Activated CD8-positive, alpha-beta memory T cell treated with anti-CD3 and anti-CD28 coated beads, Interleukin-2, amount 10 ng/mL, durations not matched to agents 7 days and 5 days (primary cell): ENCODE measurements at regions not wholly inside any gene's neighbourhood (a gene's known extent, or its start where the extent isn't known, plus 50 kb on each side); places are given as distances from the start of the nearest gene placed in this dataset.

ENCODE experiments used
- ATAC-seq: fragments of 150-1000 bp; cut with Tn5 transposase; one replicate; pipeline ENCODE4 v1.10.0; 2021; ENCODE audit warnings: moderate library complexity
- CTCF ChIA-PET: fragments of 350-600 bp; sonication (Branson Sonifier 250); formaldehyde crosslinking; loops from one replicate; lab custom pipeline; 2021; ENCODE audit warnings: antibody characterized with exemption; lab: Charles Lee
- DNase-seq: peaks from one replicate; pipeline ENCODE4 v3.0.0-alpha.2; 2020
- H3K27ac Mint-ChIP-seq: one replicate; pipeline ENCODE4 v1.8.0; 2021; ENCODE audit warnings: mild to moderate bottlenecking, mixed read lengths
- H3K27me3 Mint-ChIP-seq: one replicate; pipeline ENCODE4 v1.8.0; 2021; ENCODE audit warnings: mixed read lengths
- H3K36me3 Mint-ChIP-seq: one replicate; pipeline ENCODE4 v1.8.0; 2021; ENCODE audit warnings: mild to moderate bottlenecking, mixed read lengths
- H3K4me1 Mint-ChIP-seq: one replicate; pipeline ENCODE4 v1.8.0; 2021; ENCODE audit warnings: mixed read lengths
- H3K4me3 Mint-ChIP-seq: one replicate; pipeline ENCODE4 v1.8.0; 2021; ENCODE audit warnings: mild to moderate bottlenecking, moderate library complexity, mixed read lengths
- H3K9me3 Mint-ChIP-seq: one replicate; pipeline ENCODE4 v1.8.0; 2022; ENCODE audit warnings: low read depth, mixed read lengths

DNA sequence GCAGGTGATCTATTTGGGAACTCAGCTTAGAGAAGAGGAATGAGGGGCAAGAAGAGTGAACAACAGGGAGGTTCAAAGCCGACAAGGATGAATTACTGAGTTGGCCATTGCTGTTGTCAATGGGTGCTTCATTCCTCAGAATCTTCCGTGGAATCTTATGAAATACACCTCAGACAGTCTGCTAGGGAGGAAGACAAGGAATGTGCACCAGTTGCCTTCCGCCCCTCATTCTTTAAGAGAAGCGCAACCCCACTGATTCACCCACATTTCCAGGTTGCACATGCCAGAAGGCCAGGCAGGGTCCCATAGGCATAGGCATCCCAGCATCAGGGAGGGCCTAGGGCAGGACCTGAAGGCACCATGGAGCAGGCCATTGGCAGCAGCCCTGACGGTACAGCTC, 127.5 kb upstream of the TNFAIP3 start:
- Mint-ChIP-seq H3K4me1 (peaks cover 30% of the 10 kb centered on the region), H3K27me3 (peaks cover 3% of the 10 kb centered on the region), H3K27ac (no peak overlapping the region), H3K36me3 (peaks cover 3% of the 10 kb centered on the region), H3K9me3 (no peaks in the 10 kb centered on the region), H3K4me3 (no peak overlapping the region)
- no peak for ATAC-seq
- CTCF ChIA-PET: no interaction called here
- DNase-seq: no peak

DNA sequence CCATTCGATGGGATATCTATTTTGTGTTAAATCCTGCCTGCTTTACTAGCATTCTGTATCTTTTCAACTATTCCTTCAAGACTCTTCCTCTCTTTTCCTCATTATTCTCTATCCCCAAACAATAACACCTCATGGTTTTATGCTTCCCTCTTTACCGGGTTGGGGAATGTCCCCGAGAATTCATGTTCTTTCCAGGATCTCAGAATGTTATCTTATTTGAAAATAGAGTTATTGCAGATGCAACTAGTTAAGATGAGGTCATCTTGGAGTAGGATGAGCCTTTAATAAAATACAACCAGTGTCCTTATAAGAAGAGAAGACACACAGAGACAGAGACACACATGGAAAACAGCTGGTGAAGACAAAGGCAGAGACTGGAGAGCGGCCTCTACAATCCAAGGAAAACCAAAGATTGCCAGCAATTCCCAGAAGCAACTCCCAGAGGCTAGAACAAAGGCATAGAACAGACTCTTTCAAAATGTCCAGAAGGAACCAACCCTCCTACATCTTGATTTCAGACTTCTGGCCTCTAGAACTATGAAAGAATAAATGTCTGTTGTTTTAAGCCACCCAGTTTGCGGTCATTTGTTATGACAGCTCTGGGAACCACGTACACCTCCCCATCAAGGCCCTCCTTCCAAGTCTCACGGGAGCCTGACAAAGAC, 126.8 kb upstream of the TNFAIP3 start:
- no peaks in the 10 kb centered on the region for H3K9me3 Mint-ChIP-seq
- peaks cover 3% of the 10 kb centered on the region for H3K27me3 Mint-ChIP-seq
- no peak for DNase-seq
- H3K27ac Mint-ChIP-seq: no peak overlapping the region
- no peak overlapping the region for H3K4me3 Mint-ChIP-seq
- H3K4me1 Mint-ChIP-seq: peaks cover 37% of the 10 kb centered on the region
- no peak for ATAC-seq
- CTCF ChIA-PET: interaction anchor here (0.9 to 1.5 kb wide), 3 partner anchors 8 to 22 kb away, joined by 3 to 4 read pairs (median 3); no protein-coding TSS in a partner anchor
- peaks cover 5% of the 10 kb centered on the region for H3K36me3 Mint-ChIP-seq

DNA sequence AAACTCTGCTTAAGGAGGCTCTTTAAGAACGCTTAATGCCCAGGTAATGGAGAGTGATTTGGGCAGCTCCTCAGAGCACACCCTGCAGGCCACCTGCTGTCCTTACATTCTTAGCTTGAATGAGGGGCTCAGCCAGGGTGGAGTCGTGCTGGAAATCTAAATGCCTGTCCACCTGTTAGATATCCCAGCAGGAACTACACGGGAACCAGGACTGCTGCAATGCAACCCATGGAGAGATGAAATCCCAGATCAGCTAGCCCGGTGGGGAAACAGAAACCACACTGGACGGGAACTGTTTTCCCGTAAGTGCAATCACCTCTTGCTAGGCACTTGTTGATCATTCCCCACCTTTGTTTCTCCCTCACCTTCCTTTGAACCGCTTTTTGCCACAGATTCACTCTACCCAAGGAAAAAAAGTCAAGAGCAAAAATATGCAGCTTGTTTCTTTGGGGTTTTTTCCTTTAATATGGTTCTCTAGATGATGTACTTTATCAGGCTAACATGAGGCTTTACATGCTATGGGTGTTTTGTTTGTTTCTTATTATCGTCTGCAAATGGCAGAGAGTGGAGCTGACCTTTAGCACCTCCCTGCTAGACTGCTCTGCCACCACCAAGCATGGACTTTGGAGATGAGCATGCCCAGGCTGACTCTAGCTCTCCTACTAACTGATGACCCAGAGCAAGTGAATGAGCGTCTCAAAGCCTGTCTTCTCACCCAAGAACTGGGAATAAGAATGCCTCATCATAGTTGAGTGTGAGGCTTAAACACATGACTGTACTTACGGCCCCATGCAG, 125.9 kb upstream of the TNFAIP3 start:
- no peak overlapping the region for H3K4me3 Mint-ChIP-seq
- peaks cover 3% of the 10 kb centered on the region for H3K27me3 Mint-ChIP-seq
- peaks cover 5% of the 10 kb centered on the region for H3K36me3 Mint-ChIP-seq
- H3K27ac Mint-ChIP-seq: no peak overlapping the region
- ATAC-seq (no peak), DNase-seq (no peak)
- CTCF ChIA-PET: interaction anchor here (0.9 to 1.5 kb wide), 3 partner anchors 9 to 21 kb away, joined by 3 to 4 read pairs (median 3); no protein-coding TSS in a partner anchor
- H3K9me3 Mint-ChIP-seq: no peaks in the 10 kb centered on the region
- peaks cover 37% of the 10 kb centered on the region for H3K4me1 Mint-ChIP-seq

DNA sequence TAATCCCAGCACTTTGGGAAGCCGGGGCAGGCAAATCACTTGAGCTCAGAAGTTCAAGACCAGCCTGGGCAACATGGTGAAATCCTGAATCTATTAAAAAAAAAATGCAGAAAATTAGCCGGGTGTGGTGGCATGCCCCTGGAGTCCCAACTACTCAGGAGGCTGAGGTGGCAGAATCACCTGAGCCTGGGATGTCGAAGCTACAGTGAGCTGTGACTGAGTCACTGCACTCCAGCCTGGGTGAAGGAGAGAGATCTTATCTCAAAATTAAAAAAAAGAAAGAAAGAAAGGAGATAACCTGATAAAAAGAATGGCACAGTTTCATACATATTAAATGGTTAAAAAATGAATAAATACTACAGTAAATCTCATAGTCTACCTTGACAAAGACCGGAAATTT, 123.6 kb upstream of the TNFAIP3 start:
- Mint-ChIP-seq H3K4me1 (peaks cover 32% of the 10 kb centered on the region), H3K27me3 (peaks cover 3% of the 10 kb centered on the region), H3K4me3 (no peak overlapping the region), H3K36me3 (peaks cover 5% of the 10 kb centered on the region), H3K27ac (no peak overlapping the region), H3K9me3 (no peaks in the 10 kb centered on the region)
- DNase-seq (no peak), ATAC-seq (no peak)
- CTCF ChIA-PET: interaction anchor here (0.7 to 1.0 kb wide), 2 partner anchors 9 to 35 kb away, joined by 3 read pairs; no protein-coding TSS in a partner anchor

DNA sequence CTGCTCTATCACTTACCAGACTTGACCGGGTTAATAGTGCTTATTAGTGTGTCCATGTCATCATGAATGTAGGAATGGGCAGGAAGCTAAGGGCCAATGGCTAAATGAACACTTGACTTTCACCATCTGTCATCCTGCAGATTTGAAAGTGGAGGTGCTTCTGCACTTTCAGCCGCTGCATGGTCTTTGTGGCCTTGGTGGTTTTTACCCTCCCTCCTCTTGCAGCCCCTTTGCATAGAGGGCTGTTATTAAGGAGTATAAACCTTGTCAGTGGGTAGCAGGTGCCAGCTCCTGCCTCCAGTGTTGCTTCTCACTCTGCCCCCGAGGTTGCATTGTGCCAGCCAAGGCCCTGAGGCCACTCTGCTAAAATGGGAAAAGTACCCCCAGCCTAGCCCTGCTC, 122.2 kb upstream of the TNFAIP3 start:
- ATAC-seq (no peak), DNase-seq (no peak)
- H3K4me3 Mint-ChIP-seq: no peak overlapping the region
- H3K9me3 Mint-ChIP-seq: no peaks in the 10 kb centered on the region
- H3K27me3 Mint-ChIP-seq: peaks cover 3% of the 10 kb centered on the region
- H3K27ac Mint-ChIP-seq: no peak overlapping the region
- H3K36me3 Mint-ChIP-seq: peaks cover 5% of the 10 kb centered on the region
- peaks cover 33% of the 10 kb centered on the region for H3K4me1 Mint-ChIP-seq
- CTCF ChIA-PET: interaction anchor here (1.0 to 1.1 kb wide), 2 partner anchors 23 to 37 kb away, joined by 3 read pairs; no protein-coding TSS in a partner anchor

DNA sequence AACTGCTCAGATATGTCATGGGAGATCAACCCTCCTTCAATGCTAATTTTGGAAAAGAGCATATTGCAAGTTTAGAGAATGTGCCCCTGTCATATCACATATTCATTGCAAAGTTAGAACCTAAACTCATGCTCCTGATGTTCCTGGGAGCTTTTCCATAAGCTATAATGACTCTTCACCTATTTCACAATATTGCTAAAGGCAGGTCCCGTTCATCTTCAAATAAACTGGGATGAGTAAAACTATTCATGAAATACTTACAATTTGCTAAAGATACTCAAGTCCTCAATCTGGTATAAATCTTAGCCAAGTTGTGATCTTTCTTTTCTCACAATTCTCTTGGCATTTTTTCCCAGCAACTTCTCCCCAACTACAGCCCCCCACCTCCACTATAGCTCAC, 121.7 kb upstream of the TNFAIP3 start:
- no peak for DNase-seq
- CTCF ChIA-PET: interaction anchor here (1.0 to 1.1 kb wide), 2 partner anchors 22 to 37 kb away, joined by 3 read pairs; no protein-coding TSS in a partner anchor
- Mint-ChIP-seq H3K4me3 (no peak overlapping the region), H3K27ac (no peak overlapping the region), H3K4me1 (peaks cover 33% of the 10 kb centered on the region), H3K27me3 (peaks cover 2% of the 10 kb centered on the region), H3K9me3 (no peaks in the 10 kb centered on the region), H3K36me3 (peaks cover 5% of the 10 kb centered on the region)
- no peak for ATAC-seq

DNA sequence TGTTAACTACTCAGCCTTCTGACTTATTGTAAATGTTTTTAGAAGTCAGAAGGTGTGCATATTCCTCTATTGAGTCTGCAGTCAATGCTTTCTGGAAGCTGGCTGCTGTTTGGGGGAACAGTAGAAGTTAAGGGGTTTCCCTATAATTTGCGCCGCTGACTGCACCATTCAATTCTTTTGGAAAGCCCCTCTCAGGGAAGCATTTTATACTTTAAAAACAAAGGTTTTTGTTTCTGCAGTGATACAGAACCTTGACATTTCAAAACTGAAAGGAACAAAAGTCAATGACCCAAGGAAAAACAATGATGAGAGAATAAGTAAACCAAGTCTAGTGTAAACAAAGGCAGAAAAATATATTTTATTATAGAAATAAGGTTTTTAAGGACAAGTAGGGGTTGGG, 120.8 kb upstream of the TNFAIP3 start:
- H3K4me1 Mint-ChIP-seq: peaks cover 33% of the 10 kb centered on the region
- H3K27ac Mint-ChIP-seq: no peak overlapping the region
- H3K4me3 Mint-ChIP-seq: no peak overlapping the region
- H3K36me3 Mint-ChIP-seq: peaks cover 5% of the 10 kb centered on the region
- no peaks in the 10 kb centered on the region for H3K9me3 Mint-ChIP-seq
- CTCF ChIA-PET: interaction anchor here (1.1 kb wide), 1 partner anchor 38 kb away, joined by 3 read pairs; no protein-coding TSS in a partner anchor
- ATAC-seq (no peak), DNase-seq (no peak)
- H3K27me3 Mint-ChIP-seq: peaks cover 5% of the 10 kb centered on the region

DNA sequence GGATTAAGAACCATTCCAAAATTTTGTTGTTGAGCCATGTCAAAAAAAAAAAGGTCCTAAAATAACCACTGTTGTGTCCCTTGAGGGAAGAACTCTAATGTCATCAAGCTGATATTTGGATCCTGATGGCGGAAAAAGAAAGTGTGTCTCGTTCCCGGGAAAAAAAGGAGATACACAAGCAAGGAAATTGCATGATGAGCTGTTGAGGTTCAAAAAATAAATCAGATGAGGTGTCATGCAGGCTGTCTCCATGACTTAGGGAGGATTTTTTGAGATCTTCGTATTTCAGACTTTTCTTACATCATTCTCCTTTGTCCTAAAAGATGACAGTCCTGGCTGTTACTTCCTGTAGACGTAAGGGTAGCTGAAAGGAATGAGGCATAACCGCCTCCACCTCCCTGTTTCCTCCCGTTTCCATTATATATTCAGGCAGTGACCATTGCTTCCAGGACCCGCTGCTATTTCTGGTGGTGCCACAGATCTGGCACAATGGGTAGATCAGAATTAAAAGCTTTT, 117.3 kb upstream of the TNFAIP3 start:
- H3K27me3 Mint-ChIP-seq: peaks cover 5% of the 10 kb centered on the region
- no peaks in the 10 kb centered on the region for H3K9me3 Mint-ChIP-seq
- no peak overlapping the region for H3K27ac Mint-ChIP-seq
- ATAC-seq: no peak
- DNase-seq: no peak
- CTCF ChIA-PET: interaction anchor here (1.1 kb wide), 1 partner anchor 50 kb away, joined by 3 read pairs; no protein-coding TSS in a partner anchor
- no peak overlapping the region for H3K4me3 Mint-ChIP-seq
- peaks cover under 1% of the 10 kb centered on the region for H3K36me3 Mint-ChIP-seq
- H3K4me1 Mint-ChIP-seq: peaks cover 24% of the 10 kb centered on the region

DNA sequence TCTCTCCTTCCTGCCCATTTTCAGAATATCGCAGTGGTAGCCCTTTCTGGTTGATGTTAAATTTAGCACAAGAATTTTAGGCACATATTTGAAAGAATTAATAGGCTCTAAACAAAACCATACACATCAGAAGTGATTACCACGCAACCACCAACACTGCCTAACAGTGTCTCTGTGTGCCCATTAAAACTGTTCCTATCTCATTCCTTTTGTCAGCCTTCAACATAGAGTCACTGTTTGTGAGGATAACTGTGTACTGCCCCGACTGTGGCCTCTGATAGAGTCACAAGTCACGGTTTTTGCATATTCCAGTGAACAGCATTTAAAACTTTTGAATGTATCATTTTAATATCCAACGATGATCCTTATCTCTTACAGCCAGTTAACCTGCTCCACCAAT, 116.8 kb upstream of the TNFAIP3 start:
- CTCF ChIA-PET: interaction anchor here (1.1 kb wide), 1 partner anchor 50 kb away, joined by 3 read pairs; no protein-coding TSS in a partner anchor
- H3K27ac Mint-ChIP-seq: no peak overlapping the region

DNA sequence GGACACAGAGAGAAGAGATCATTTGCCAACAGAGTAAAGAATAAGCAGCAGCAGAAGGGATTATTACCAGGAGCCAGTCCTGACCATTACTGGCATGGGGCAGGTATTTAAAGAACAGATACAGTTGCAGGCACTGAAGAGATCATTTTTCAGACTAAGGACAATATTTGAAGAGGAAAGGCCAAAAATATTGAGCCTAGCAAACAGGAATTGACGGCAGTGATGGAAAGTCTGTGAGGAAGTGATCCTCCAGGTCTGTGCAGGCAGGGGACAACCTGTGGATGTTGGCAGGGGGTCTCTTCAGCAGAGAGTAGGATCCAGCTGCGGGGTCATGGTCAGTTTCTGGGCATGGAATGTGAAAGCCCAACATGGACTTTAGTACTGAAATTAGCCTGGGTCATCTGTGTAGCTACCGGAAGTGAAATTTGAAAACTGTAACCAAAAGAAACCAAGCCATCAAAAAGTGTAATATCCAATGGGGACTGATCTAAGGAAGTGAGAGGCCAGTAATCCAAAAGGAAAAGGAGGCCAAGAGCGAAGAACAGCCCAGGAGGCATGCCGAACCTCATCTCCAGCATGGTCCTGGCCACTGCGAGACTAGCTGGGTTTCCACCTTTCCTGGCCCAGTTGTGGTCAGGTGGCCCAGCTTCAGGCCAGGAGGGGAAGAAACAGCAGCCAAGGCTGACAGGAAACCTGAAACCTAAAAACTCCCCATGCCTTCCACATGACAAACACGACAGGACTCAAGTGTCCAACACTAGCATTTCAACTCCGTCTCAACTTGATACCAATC, 115.1 kb upstream of the TNFAIP3 start:
- peaks cover 2% of the 10 kb centered on the region for H3K9me3 Mint-ChIP-seq
- H3K4me3 Mint-ChIP-seq: no peak overlapping the region
- DNase-seq (no peak), ATAC-seq (no peak)
- H3K27me3 Mint-ChIP-seq: peaks cover 5% of the 10 kb centered on the region
- peaks cover 17% of the 10 kb centered on the region for H3K4me1 Mint-ChIP-seq
- no peak overlapping the region for H3K27ac Mint-ChIP-seq
- peaks cover 8% of the 10 kb centered on the region for H3K36me3 Mint-ChIP-seq
- CTCF ChIA-PET: interaction anchor here (0.6 to 1.5 kb wide), 2 partner anchors 9 to 34 kb away, joined by 3 read pairs; no protein-coding TSS in a partner anchor

More for the DNA sequence above, 116.8 kb upstream of the TNFAIP3 start:
- H3K4me1 Mint-ChIP-seq: peaks cover 22% of the 10 kb centered on the region
- H3K27me3 Mint-ChIP-seq: peaks cover 5% of the 10 kb centered on the region
- no peak overlapping the region for H3K4me3 Mint-ChIP-seq
- no peak for DNase-seq
- peaks cover under 1% of the 10 kb centered on the region for H3K36me3 Mint-ChIP-seq
- no peaks in the 10 kb centered on the region for H3K9me3 Mint-ChIP-seq
- ATAC-seq: no peak

DNA sequence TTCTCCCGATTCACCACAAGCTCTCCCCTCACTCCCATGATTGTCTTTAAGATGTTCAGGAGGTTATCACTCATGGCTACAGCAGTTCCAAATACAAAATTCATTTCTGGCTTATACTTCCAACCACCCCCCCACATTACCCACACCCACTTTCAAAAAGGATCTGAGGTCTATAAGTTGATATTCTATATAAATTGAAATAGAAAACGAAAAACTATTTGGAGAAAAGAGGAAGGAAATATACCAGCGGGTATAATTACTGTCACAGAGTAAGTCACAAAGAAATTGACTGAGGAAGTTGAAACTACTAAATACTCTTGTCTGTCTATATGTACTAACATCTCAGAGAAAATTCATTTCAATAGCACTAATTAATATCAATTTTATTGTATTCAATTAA, 112.7 kb upstream of the TNFAIP3 start:
- ATAC-seq (no peak), DNase-seq (no peak)
- Mint-ChIP-seq H3K27ac (no peak overlapping the region), H3K27me3 (peaks cover 5% of the 10 kb centered on the region), H3K9me3 (peaks cover 2% of the 10 kb centered on the region), H3K4me1 (peaks cover 9% of the 10 kb centered on the region), H3K4me3 (no peak overlapping the region), H3K36me3 (peaks cover 8% of the 10 kb centered on the region)
- CTCF ChIA-PET: interaction anchor here (1.2 kb wide), 1 partner anchor 196 kb away, joined by 3 read pairs; no protein-coding TSS in a partner anchor

DNA sequence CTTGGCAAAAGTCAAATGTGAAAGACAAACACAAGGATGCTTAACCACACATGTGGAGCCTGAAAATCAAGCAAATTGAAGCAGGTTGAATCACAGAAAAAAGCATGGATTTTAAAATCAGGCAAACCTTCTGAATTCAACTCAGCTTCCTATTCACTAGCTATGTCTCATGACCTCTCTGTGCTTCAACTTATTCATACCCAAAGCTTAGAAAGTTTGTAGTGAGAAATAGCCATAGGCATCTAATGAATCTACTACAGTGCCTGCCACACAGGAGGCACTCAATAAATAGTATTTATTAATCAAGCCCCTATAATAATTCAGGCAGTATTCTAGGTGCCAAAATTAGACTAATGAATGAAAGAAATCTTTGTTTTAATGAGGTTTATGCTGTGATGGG, 112.2 kb upstream of the TNFAIP3 start:
- no peak for DNase-seq
- H3K4me1 Mint-ChIP-seq: peaks cover 9% of the 10 kb centered on the region
- H3K27ac Mint-ChIP-seq: no peak overlapping the region
- H3K9me3 Mint-ChIP-seq: peaks cover 2% of the 10 kb centered on the region
- CTCF ChIA-PET: interaction anchor here (1.2 to 1.5 kb wide), 2 partner anchors 14 to 195 kb away, joined by 3 to 4 read pairs; no protein-coding TSS in a partner anchor
- H3K4me3 Mint-ChIP-seq: no peak overlapping the region
- no peak for ATAC-seq
- peaks cover 8% of the 10 kb centered on the region for H3K36me3 Mint-ChIP-seq
- H3K27me3 Mint-ChIP-seq: peaks cover 5% of the 10 kb centered on the region
